Brain microvascular endothelial cell (primary cell): ENCODE measurements at regions not wholly inside any gene's neighbourhood (a gene's known extent, or its start where the extent isn't known, plus 50 kb on each side); places are given as distances from the start of the nearest gene placed in this dataset.

ENCODE experiments used
- DNase-seq: peaks from one replicate; pipeline ENCODE4 v3.0.0-alpha.2; 2020
- H3K27ac ChIP-seq: fragments of 250-450 bp; sonication (Bioruptor Pico); 2 replicates; pipeline ENCODE4 v1.5.1; 2020; ENCODE audit warnings: mild to moderate bottlenecking, moderate library complexity
- H3K27me3 ChIP-seq: fragments of 250-450 bp; sonication (Bioruptor Pico); replicated peaks from 2 replicates; pipeline ENCODE4 v1.5.1; 2020; ENCODE audit warnings: mild to moderate bottlenecking
- H3K36me3 ChIP-seq: fragments of 250-450 bp; sonication (Bioruptor Pico); replicated peaks from 2 replicates; pipeline ENCODE4 v1.5.1; 2020; ENCODE audit warnings: mild to moderate bottlenecking
- H3K4me3 ChIP-seq: 2 replicates; pipeline ENCODE4 v1.5.1; 2011; ENCODE audit warnings: low read depth, mild to moderate bottlenecking, control low read depth, low read length, moderate library complexity
- CTCF ChIP-seq: IDR thresholded peaks from 2 replicates; pipeline ENCODE4 v1.5.1; 2011; ENCODE audit warnings: low read depth, mild to moderate bottlenecking, moderate library complexity, low read length, control low read depth, inconsistent platforms; ENCODE audit errors: missing control alignments
- in situ Hi-C: cut with HindIII; loops from 2 replicates; pipeline ENCODE4 v1.10.0; 2017; ENCODE audit warnings: low sequenced_read_pairs, low pct_ligation_motif_present

- Histone ChIP-seq H3K27me3 (peaks cover 4% of the 10 kb centered on the region), H3K27ac (no peak overlapping the region), H3K4me3 (no peak overlapping the region), H3K36me3 (no peaks in the 10 kb centered on the region)
- DNase-seq = no peak
- in situ Hi-C loops = no loop called here
- no peak for TF ChIP-seq CTCF
These were observed 199.5 kb downstream of the TLE3 start for GRCh38 chr15:69898243-69898642.

GRCh38 chr15:69902414-69903062 lies 195.2 kb downstream of the TLE3 start:
- H3K4me3 ChIP-seq = no peak overlapping the region
- in situ Hi-C loops = no loop called here
- no peak overlapping the region for H3K27ac ChIP-seq
- DNase-seq = no peak
- H3K36me3 ChIP-seq = no peaks in the 10 kb centered on the region
- H3K27me3 ChIP-seq = peaks cover 1% of the 10 kb centered on the region
- TF ChIP-seq CTCF = no peak

GRCh38 chr15:69903470-69904469 lies 193.9 kb downstream of the TLE3 start:
- in situ Hi-C loops = no loop called here
- H3K27ac ChIP-seq = no peak overlapping the region
- H3K4me3 ChIP-seq = no peak overlapping the region
- no peaks in the 10 kb centered on the region for H3K36me3 ChIP-seq
- TF ChIP-seq CTCF = no peak
- H3K27me3 ChIP-seq = no peaks in the 10 kb centered on the region
- peak; percentile 22 for DNase-seq

GRCh38 chr15:69906256-69907185 lies 191.2 kb downstream of the TLE3 start:
- no peak for TF ChIP-seq CTCF
- no peaks in the 10 kb centered on the region for H3K27me3 ChIP-seq
- no peaks in the 10 kb centered on the region for H3K36me3 ChIP-seq
- in situ Hi-C loops = no loop called here
- H3K4me3 ChIP-seq = no peak overlapping the region
- no peak for DNase-seq
- no peak overlapping the region for H3K27ac ChIP-seq

GRCh38 chr15:69908060-69908459 lies 189.7 kb downstream of the TLE3 start:
- no peak for DNase-seq
- in situ Hi-C loops = no loop called here
- TF ChIP-seq CTCF = no peak

More at GRCh38 chr15:69908060-69908459, 189.7 kb downstream of the TLE3 start:
- peaks cover 2% of the 10 kb centered on the region for H3K27me3 ChIP-seq
- no peaks in the 10 kb centered on the region for H3K36me3 ChIP-seq
- no peak overlapping the region for H3K4me3 ChIP-seq
- no peak overlapping the region for H3K27ac ChIP-seq
